H1 (cell line): ENCODE measurements at regions not wholly inside any gene's neighbourhood (a gene's known extent, or its start where the extent isn't known, plus 50 kb on each side); places are given as distances from the start of the nearest gene placed in this dataset.

Experiments used
- CTCF ChIA-PET: fragments of 300-600 bp; sonication (Branson Sonifier 250); formaldehyde crosslinking; loops from one replicate; lab custom pipeline; 2021; ENCODE audit not compliant: partially characterized antibody; lab: Charles Lee
- POLR2A ChIA-PET: fragments of 300-600 bp; sonication (Branson Sonifier 250); formaldehyde crosslinking; loops from one replicate; lab custom pipeline; 2021; ENCODE audit warnings: inconsistent platforms; ENCODE audit not compliant: partially characterized antibody; lab: Charles Lee
- DNase-seq, 2 experiments: peaks; one replicate each; pipeline versions ENCODE4 v3.0.0 to v3.0.0-alpha.2; 2010 to 2022; ENCODE audit warnings: low spot score in 2 of 2, low read depth in 1 of 2, mixed read lengths in 1 of 2
- FAIRE-seq: peaks from 2 replicates; lab custom pipeline; 2011; peaks lifted over from hg19 to GRCh38; lab: Jason Lieb, UNC
- H2AFZ ChIP-seq: 2 replicates; pipeline ENCODE4 v1.8.1; 2012; ENCODE audit warnings: low read length, inconsistent platforms
- H2AK5ac ChIP-seq: 2 replicates; pipeline ENCODE4 v1.6.1; 2013; ENCODE audit warnings: low read depth, low read length
- H2BK120ac ChIP-seq: replicated peaks from 2 replicates; pipeline ENCODE3; 2013; ENCODE audit warnings: low read depth, low read length, inconsistent platforms
- H2BK12ac ChIP-seq: 2 replicates; pipeline ENCODE4 v1.6.1; 2013; ENCODE audit warnings: low read depth, low read length
- H2BK15ac ChIP-seq: 2 replicates; pipeline ENCODE4 v1.6.1; 2013; ENCODE audit warnings: low read length
- H2BK20ac ChIP-seq: 2 replicates; pipeline ENCODE4 v1.6.1; 2013; ENCODE audit warnings: low read length
- H2BK5ac ChIP-seq: 2 replicates; pipeline ENCODE4 v1.6.1; 2013; ENCODE audit warnings: low read depth, low read length
- H3K14ac ChIP-seq: 2 replicates; pipeline ENCODE4 v1.6.1; 2013; ENCODE audit warnings: inconsistent platforms; ENCODE audit not compliant: insufficient read length
- H3K18ac ChIP-seq: 2 replicates; pipeline ENCODE4 v1.6.1; 2013; ENCODE audit warnings: low read length; ENCODE audit errors: extremely low read depth
- H3K23ac ChIP-seq: 2 replicates; pipeline ENCODE4 v1.6.1; 2013; ENCODE audit warnings: inconsistent platforms; ENCODE audit not compliant: insufficient read length
- H3K23me2 ChIP-seq: 2 replicates; pipeline ENCODE4 v1.6.1; 2013; ENCODE audit warnings: low read depth, low read length
- H3K27ac ChIP-seq: 2 replicates; pipeline ENCODE4 v1.6.1; 2011; ENCODE audit warnings: low read depth, low read length, inconsistent platforms
- H3K27me3 ChIP-seq, 4 experiments: replicated peaks in 1 of 4; 1 replicate in 1 of 4; 2 replicates in 3 of 4; pipeline versions ENCODE4 v1.6.1 to v1.8.1; 2011 to 2013; ENCODE audit warnings: low read length in 3 of 4, mild to moderate bottlenecking in 3 of 4, inconsistent platforms in 2 of 4, mixed read lengths in 2 of 4, moderate library complexity in 1 of 4; ENCODE audit not compliant: control insufficient read depth in 3 of 4, insufficient read depth in 3 of 4; ENCODE audit errors: extremely low read depth in 1 of 4
- H3K36me3 ChIP-seq, 4 experiments: 2 replicates each; pipeline versions ENCODE4 v1.6.1 to v1.8.1; 2011 to 2013; ENCODE audit warnings: mild to moderate bottlenecking in 4 of 4, low read length in 3 of 4, moderate library complexity in 2 of 4, control low read depth in 1 of 4, inconsistent platforms in 1 of 4; ENCODE audit not compliant: insufficient read depth in 4 of 4, control insufficient read depth in 2 of 4
- H3K4ac ChIP-seq: replicated peaks from 2 replicates; pipeline ENCODE3; 2013; ENCODE audit warnings: low read length, low read depth, mixed read lengths, inconsistent platforms; ENCODE audit not compliant: insufficient read length
- H3K4me1 ChIP-seq, 4 experiments: replicated peaks in 1 of 4; 1 replicate in 1 of 4; 2 replicates in 3 of 4; pipeline versions ENCODE4 v1.6.1 to v1.8.1; 2011 to 2013; ENCODE audit warnings: low read length in 3 of 4, inconsistent platforms in 2 of 4, mixed read lengths in 1 of 4; ENCODE audit not compliant: insufficient read depth in 4 of 4, control insufficient read depth in 3 of 4
- H3K4me2 ChIP-seq, 2 experiments: 2 replicates each; pipeline versions ENCODE4 v1.6.1 to v1.8.1; 2011 to 2013; ENCODE audit warnings: low read depth in 2 of 2, low read length in 2 of 2, control low read depth in 1 of 2, inconsistent platforms in 1 of 2, mild to moderate bottlenecking in 1 of 2; ENCODE audit not compliant: insufficient read depth in 1 of 2
- H3K4me3 ChIP-seq, 4 experiments: fragments of 200-600, 300-600 bp in 1 of 4; sonication (generic), shearing (Covaris generic), sonication (Bioruptor Twin) in 1 of 4; 2 replicates each; pipeline versions ENCODE4 v1.5.1 to v1.8.1; 2011 to 2016; ENCODE audit warnings: low read length in 4 of 4, low read depth in 3 of 4, control low read depth in 2 of 4, inconsistent platforms in 2 of 4, mild to moderate bottlenecking in 2 of 4, mixed read lengths in 1 of 4, moderate library complexity in 1 of 4; ENCODE audit not compliant: insufficient read depth in 2 of 4; ENCODE audit errors: extremely low read depth in 1 of 4
- H3K56ac ChIP-seq: replicated peaks from 2 replicates; pipeline ENCODE3; 2013; ENCODE audit warnings: low read depth, mild to moderate bottlenecking, mixed read lengths, low read length, inconsistent platforms; ENCODE audit not compliant: insufficient read length
- H3K79me1 ChIP-seq: 2 replicates; pipeline ENCODE4 v1.6.1; 2013; ENCODE audit warnings: low read depth, low read length, control low read depth
- H3K79me2 ChIP-seq, 2 experiments: 2 replicates each; pipeline versions ENCODE4 v1.6.1 to v1.8.1; 2012 to 2013; ENCODE audit warnings: low read length in 2 of 2, mild to moderate bottlenecking in 2 of 2, inconsistent platforms in 1 of 2; ENCODE audit not compliant: insufficient read depth in 2 of 2, control insufficient read depth in 1 of 2
- H3K9ac ChIP-seq, 4 experiments: replicated peaks in 1 of 4; 1 replicate in 1 of 4; 2 replicates in 3 of 4; pipeline versions ENCODE4 v1.6.1 to v1.8.1; 2011 to 2013; ENCODE audit warnings: low read depth in 3 of 4, low read length in 3 of 4, control low read depth in 2 of 4, mild to moderate bottlenecking in 2 of 4, moderate library complexity in 2 of 4, inconsistent platforms in 1 of 4; ENCODE audit errors: extremely low read depth in 1 of 4
- H3K9me3 ChIP-seq, 2 experiments: 2 replicates each; pipeline versions ENCODE4 v1.6.1 to v1.8.1; 2012 to 2013; ENCODE audit warnings: mild to moderate bottlenecking in 2 of 2, moderate library complexity in 2 of 2, control low read depth in 1 of 2, inconsistent platforms in 1 of 2, low read depth in 1 of 2, low read length in 1 of 2, mixed read lengths in 1 of 2; ENCODE audit not compliant: insufficient read depth in 2 of 2
- H4K20me1 ChIP-seq, 2 experiments: replicated peaks in 1 of 2; 2 replicates each; pipeline versions ENCODE3 to v1.8.1; 2011 to 2013; ENCODE audit warnings: inconsistent platforms in 2 of 2, low read length in 2 of 2, mild to moderate bottlenecking in 1 of 2; ENCODE audit not compliant: insufficient read depth in 2 of 2, control insufficient read depth in 1 of 2
- H4K5ac ChIP-seq: 2 replicates; pipeline ENCODE4 v1.6.1; 2013; ENCODE audit warnings: low read length, low read depth, mixed read lengths, inconsistent platforms; ENCODE audit not compliant: insufficient read length
- H4K8ac ChIP-seq: 2 replicates; pipeline ENCODE4 v1.8.0; 2013; ENCODE audit warnings: mild to moderate bottlenecking, moderate library complexity, low read length, inconsistent platforms; ENCODE audit not compliant: insufficient read depth; ENCODE audit errors: extremely low read depth
- H4K91ac ChIP-seq: replicated peaks from 2 replicates; pipeline ENCODE3; 2013; ENCODE audit warnings: low read length, mixed read lengths, inconsistent platforms; ENCODE audit not compliant: insufficient read length
- BACH1 ChIP-seq: IDR thresholded peaks from 2 replicates; pipeline ENCODE4 v1.6.1; 2012; ENCODE audit warnings: low read length, improper control_type of control experiment
- GABPA ChIP-seq: IDR thresholded peaks from 2 replicates; pipeline ENCODE4 v1.6.1; 2011; ENCODE audit warnings: mild to moderate bottlenecking, low read length, moderate library complexity, borderline replicate concordance; ENCODE audit not compliant: insufficient read depth
- HDAC2 ChIP-seq, 2 experiments: fragments of 300-600 bp in 1 of 2; sonication (generic) in 1 of 2; IDR thresholded peaks; 2 replicates each; pipeline ENCODE4 v1.6.1; 2011 to 2012; ENCODE audit warnings: low read depth in 2 of 2, low read length in 2 of 2, mild to moderate bottlenecking in 2 of 2, moderate library complexity in 2 of 2, borderline replicate concordance in 1 of 2, inconsistent platforms in 1 of 2
- PHF8 ChIP-seq: fragments of 200-600 bp; sonication (generic); conservative IDR thresholded peaks from 2 replicates; pipeline ENCODE4 v1.7.1; 2012; ENCODE audit warnings: low read depth, mild to moderate bottlenecking, inconsistent platforms, low read length, moderate library complexity
- POLR2AphosphoS5 ChIP-seq: IDR thresholded peaks from 2 replicates; pipeline ENCODE4 v1.6.1; 2011; ENCODE audit warnings: low read depth, low read length
- RAD21 ChIP-seq, 2 experiments: IDR thresholded peaks in 1 of 2; conservative IDR thresholded peaks in 1 of 2; 2 replicates each; pipeline ENCODE4 v1.6.1; 2011; ENCODE audit warnings: low read depth in 2 of 2, low read length in 2 of 2, improper control_type of control experiment in 1 of 2, inconsistent platforms in 1 of 2, mild to moderate bottlenecking in 1 of 2, moderate library complexity in 1 of 2
- SP2 ChIP-seq: IDR thresholded peaks from 2 replicates; pipeline ENCODE4 v1.6.1; 2012; ENCODE audit warnings: mild to moderate bottlenecking, low read length, inconsistent platforms
- YY1 ChIP-seq: IDR thresholded peaks from 2 replicates; pipeline ENCODE4 v1.6.1; 2011; ENCODE audit warnings: low read depth, mild to moderate bottlenecking, low read length
- WGBS, 2 experiments: shearing (Covaris generic) in 1 of 2; methylation state at CpG; one replicate each; pipeline versions ENCODE4 v1.1.6 to v1.1.7; 2013 to 2015; ENCODE audit warnings: low lambda C conversion rate in 2 of 2, mixed read lengths in 2 of 2, inconsistent platforms in 1 of 2, low coverage in 1 of 2, missing lambda C conversion rate in 1 of 2; ENCODE audit not compliant: insufficient replicate concordance in 2 of 2, insufficient coverage in 1 of 2, insufficient read length in 1 of 2; ENCODE audit errors: extremely low coverage in 1 of 2, missing lambda C conversion rate in 1 of 2; 5-methylcytosine and 5-hydroxymethylcytosine counted together
- TF ChIP-seq, protein P1 (sequence below): IDR thresholded peaks from 2 replicates; pipeline ENCODE4 v1.6.1; 2012; ENCODE audit warnings: low read length, inconsistent platforms
- TF ChIP-seq, protein P2 (sequence below): IDR thresholded peaks from 2 replicates; pipeline ENCODE4 v1.6.1; 2012; ENCODE audit warnings: inconsistent platforms
- TF ChIP-seq, protein P3 (sequence below): IDR thresholded peaks from 2 replicates; pipeline ENCODE4 v1.6.1; 2011; ENCODE audit warnings: low read depth, mild to moderate bottlenecking, low read length; ENCODE audit not compliant: insufficient read depth

DNA sequence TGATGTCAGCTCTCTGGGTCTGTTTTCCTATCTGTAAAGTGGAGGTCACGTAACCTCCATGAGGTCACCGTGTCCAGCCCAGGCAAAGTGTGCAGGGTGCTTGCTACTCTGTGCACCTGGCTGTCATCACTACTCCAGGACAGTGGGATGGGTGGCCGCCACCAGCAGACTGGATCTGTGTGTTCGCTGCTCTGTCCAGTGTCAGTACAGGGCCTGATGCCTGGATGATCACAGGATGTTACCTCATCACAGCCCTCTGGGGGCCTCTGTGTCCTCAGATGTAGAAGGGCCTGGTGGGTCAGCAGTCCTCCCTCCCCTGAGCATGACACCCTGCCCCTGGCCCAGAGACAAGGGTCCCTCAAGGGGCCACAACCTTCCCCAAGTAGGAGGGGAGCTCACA is 80.0 kb downstream of the KCNJ18 start:
- WGBS, 2 experiments, result 68% methylated on average over 4 of the region's 4 CpGs; no CpG with 5 or more reads in 1 of the 2 experiments
- ChIA-PET POLR2A (no interaction called here), CTCF (no interaction called here)
- H3K4me2 ChIP-seq, result no peak overlapping the region
- H3K4me3 ChIP-seq, result no peak overlapping the region
- H4K5ac ChIP-seq, result no peak overlapping the region
- H3K9me3 ChIP-seq, result peaks cover 11 to 86% of the 10 kb centered on the region in 2 experiments; a peak in 3 of 4 replicates
- no peak for DNase-seq
- no peak overlapping the region for H4K8ac ChIP-seq
- no peak overlapping the region for H2BK20ac ChIP-seq
- FAIRE-seq, result no peak
- H2BK120ac ChIP-seq, result no peak overlapping the region
- no peak overlapping the region for H4K91ac ChIP-seq
- no peak overlapping the region for H3K56ac ChIP-seq
- no peak overlapping the region for H3K9ac ChIP-seq
- no peak overlapping the region for H3K18ac ChIP-seq
- no peak overlapping the region for H2AFZ ChIP-seq
- H3K23ac ChIP-seq, result no peak overlapping the region
- H2BK12ac ChIP-seq, result no peak overlapping the region
- H3K27me3 ChIP-seq, result no peaks in the 10 kb centered on the region
- no peak overlapping the region for H3K27ac ChIP-seq
- H3K4me1 ChIP-seq, result no peaks in the 10 kb centered on the region
- H3K4ac ChIP-seq, result no peak overlapping the region
- H2AK5ac ChIP-seq, result no peak overlapping the region
- no peaks in the 10 kb centered on the region for H3K36me3 ChIP-seq
- no peak overlapping the region for H2BK5ac ChIP-seq
- no peaks in the 10 kb centered on the region for H4K20me1 ChIP-seq
- H3K79me1 ChIP-seq, result no peaks in the 10 kb centered on the region
- no peaks in the 10 kb centered on the region for H3K23me2 ChIP-seq
- no peaks in the 10 kb centered on the region for H3K79me2 ChIP-seq
- H3K14ac ChIP-seq, result no peak overlapping the region
- no peak overlapping the region for H2BK15ac ChIP-seq
- no peak for TF ChIP-seq POLR2AphosphoS5
- TF ChIP-seq RAD21 (IDR thresholded peaks at IDR 0.05 in 1 of 2, conservative IDR thresholded peaks at IDR 0.05 in 1 of 2; ENCODE audit: low read depth in 2 of 2, low read length in 2 of 2), result no peak
- TF ChIP-seq HDAC2 (IDR thresholded peaks at IDR 0.05; ENCODE audit: borderline replicate concordance in 1 of 2, low read depth in 2 of 2, low read length in 2 of 2), result no peak
- no peak for TF ChIP-seq SP2
- no peak for TF ChIP-seq YY1
- TF ChIP-seq GABPA, result no peak
- no peak for TF ChIP-seq BACH1
- TF ChIP-seq, protein P1, sequence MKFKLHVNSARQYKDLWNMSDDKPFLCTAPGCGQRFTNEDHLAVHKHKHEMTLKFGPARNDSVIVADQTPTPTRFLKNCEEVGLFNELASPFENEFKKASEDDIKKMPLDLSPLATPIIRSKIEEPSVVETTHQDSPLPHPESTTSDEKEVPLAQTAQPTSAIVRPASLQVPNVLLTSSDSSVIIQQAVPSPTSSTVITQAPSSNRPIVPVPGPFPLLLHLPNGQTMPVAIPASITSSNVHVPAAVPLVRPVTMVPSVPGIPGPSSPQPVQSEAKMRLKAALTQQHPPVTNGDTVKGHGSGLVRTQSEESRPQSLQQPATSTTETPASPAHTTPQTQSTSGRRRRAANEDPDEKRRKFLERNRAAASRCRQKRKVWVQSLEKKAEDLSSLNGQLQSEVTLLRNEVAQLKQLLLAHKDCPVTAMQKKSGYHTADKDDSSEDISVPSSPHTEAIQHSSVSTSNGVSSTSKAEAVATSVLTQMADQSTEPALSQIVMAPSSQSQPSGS, result no peak
- TF ChIP-seq, protein P2, sequence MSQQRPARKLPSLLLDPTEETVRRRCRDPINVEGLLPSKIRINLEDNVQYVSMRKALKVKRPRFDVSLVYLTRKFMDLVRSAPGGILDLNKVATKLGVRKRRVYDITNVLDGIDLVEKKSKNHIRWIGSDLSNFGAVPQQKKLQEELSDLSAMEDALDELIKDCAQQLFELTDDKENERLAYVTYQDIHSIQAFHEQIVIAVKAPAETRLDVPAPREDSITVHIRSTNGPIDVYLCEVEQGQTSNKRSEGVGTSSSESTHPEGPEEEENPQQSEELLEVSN, result no peak
- TF ChIP-seq, protein P3, sequence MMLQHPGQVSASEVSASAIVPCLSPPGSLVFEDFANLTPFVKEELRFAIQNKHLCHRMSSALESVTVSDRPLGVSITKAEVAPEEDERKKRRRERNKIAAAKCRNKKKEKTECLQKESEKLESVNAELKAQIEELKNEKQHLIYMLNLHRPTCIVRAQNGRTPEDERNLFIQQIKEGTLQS, result no peak
- no peak for TF ChIP-seq PHF8
